ENCODE measurements at regions not wholly inside any gene's neighbourhood (a gene's known extent, or its start where the extent isn't known, plus 50 kb on each side); places are given as distances from the start of the nearest gene placed in this dataset.

- H3K27ac Mint-ChIP-seq = no peak overlapping the region
- POLR2A ChIA-PET = no interaction called here
- intact Hi-C loops (cut with micrococcal nuclease) = no loop called here
- CTCF ChIA-PET = no interaction called here
- DNase-seq = no peak
- no peaks in the 10 kb centered on the region for H3K27me3 Mint-ChIP-seq
- ATAC-seq = no peak
- peaks cover 8% of the 10 kb centered on the region for H3K9me3 Mint-ChIP-seq
- TF ChIP-seq, protein P1, sequence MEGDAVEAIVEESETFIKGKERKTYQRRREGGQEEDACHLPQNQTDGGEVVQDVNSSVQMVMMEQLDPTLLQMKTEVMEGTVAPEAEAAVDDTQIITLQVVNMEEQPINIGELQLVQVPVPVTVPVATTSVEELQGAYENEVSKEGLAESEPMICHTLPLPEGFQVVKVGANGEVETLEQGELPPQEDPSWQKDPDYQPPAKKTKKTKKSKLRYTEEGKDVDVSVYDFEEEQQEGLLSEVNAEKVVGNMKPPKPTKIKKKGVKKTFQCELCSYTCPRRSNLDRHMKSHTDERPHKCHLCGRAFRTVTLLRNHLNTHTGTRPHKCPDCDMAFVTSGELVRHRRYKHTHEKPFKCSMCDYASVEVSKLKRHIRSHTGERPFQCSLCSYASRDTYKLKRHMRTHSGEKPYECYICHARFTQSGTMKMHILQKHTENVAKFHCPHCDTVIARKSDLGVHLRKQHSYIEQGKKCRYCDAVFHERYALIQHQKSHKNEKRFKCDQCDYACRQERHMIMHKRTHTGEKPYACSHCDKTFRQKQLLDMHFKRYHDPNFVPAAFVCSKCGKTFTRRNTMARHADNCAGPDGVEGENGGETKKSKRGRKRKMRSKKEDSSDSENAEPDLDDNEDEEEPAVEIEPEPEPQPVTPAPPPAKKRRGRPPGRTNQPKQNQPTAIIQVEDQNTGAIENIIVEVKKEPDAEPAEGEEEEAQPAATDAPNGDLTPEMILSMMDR (IDR thresholded peaks at IDR 0.05) = no peak
- H3K36me3 Mint-ChIP-seq (ENCODE audit: low read depth) = no peaks in the 10 kb centered on the region
- H3K4me3 Mint-ChIP-seq = no peak overlapping the region
- H3K4me1 Mint-ChIP-seq (ENCODE audit: low read depth) = no peaks in the 10 kb centered on the region
Observed at GRCh38 chr4:30258949-30259348, 461.2 kb upstream of the PCDH7 start.

GRCh38 chr4:30262379-30262778 lies 457.8 kb upstream of the PCDH7 start:
- no peak overlapping the region for H3K4me3 Mint-ChIP-seq
- TF ChIP-seq, protein P1 (IDR thresholded peaks at IDR 0.05) = no peak
- H3K4me1 Mint-ChIP-seq (ENCODE audit: low read depth) = no peaks in the 10 kb centered on the region
- H3K27me3 Mint-ChIP-seq = no peaks in the 10 kb centered on the region
- no peak overlapping the region for H3K27ac Mint-ChIP-seq
- ATAC-seq (no peak), DNase-seq (no peak)
- H3K36me3 Mint-ChIP-seq (ENCODE audit: low read depth) = no peaks in the 10 kb centered on the region
- ChIA-PET CTCF (no interaction called here), POLR2A (no interaction called here)
- intact Hi-C loops (cut with micrococcal nuclease) = no loop called here
- H3K9me3 Mint-ChIP-seq = peaks cover 4% of the 10 kb centered on the region

DNA sequence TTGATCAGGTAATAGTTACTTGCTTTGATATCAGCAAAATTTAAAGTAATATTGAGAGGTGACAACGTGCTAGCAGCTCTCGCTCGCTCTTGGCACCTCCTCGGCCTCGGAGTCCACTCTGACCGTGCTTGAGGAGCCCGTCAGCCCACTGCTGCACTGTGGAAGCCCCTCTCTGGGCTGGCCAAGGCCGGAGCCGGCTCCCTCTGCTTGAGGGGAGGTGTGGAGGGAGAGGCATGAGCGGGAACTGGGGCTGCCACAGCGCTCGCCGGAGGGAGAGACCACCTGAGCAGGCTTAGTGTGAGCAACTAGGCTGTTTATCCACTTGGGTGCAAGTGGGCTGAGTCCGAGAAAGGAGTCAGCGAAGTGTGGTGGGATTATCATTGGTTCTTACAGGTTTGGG lies 455.7 kb upstream of the PCDH7 start:
- no peaks in the 10 kb centered on the region for H3K36me3 Mint-ChIP-seq (ENCODE audit: low read depth)
- H3K27me3 Mint-ChIP-seq = no peaks in the 10 kb centered on the region
- TF ChIP-seq, protein P1 (IDR thresholded peaks at IDR 0.05) = no peak
- no peak for DNase-seq
- H3K4me3 Mint-ChIP-seq = no peak overlapping the region
- CTCF ChIA-PET = no interaction called here
- H3K4me1 Mint-ChIP-seq (ENCODE audit: low read depth) = no peaks in the 10 kb centered on the region
- ATAC-seq = no peak
- H3K27ac Mint-ChIP-seq = no peak overlapping the region
- intact Hi-C loops (cut with micrococcal nuclease) = no loop called here
- H3K9me3 Mint-ChIP-seq = peaks cover 12% of the 10 kb centered on the region
- POLR2A ChIA-PET = no interaction called here

GRCh38 chr4:30265716-30266115 lies 454.5 kb upstream of the PCDH7 start:
- POLR2A ChIA-PET = no interaction called here
- DNase-seq (no peak), ATAC-seq (no peak)
- Mint-ChIP-seq H3K27me3 (no peaks in the 10 kb centered on the region), H3K4me3 (no peak overlapping the region), H3K36me3 (ENCODE audit: low read depth) (no peaks in the 10 kb centered on the region), H3K27ac (no peak overlapping the region), H3K9me3 (peaks cover 15% of the 10 kb centered on the region), H3K4me1 (ENCODE audit: low read depth) (no peaks in the 10 kb centered on the region)
- TF ChIP-seq, protein P1 (IDR thresholded peaks at IDR 0.05) = no peak
- intact Hi-C loops (cut with micrococcal nuclease) = no loop called here
- CTCF ChIA-PET = no interaction called here

- H3K4me1 Mint-ChIP-seq (ENCODE audit: low read depth) = no peaks in the 10 kb centered on the region
- POLR2A ChIA-PET = no interaction called here
- H3K36me3 Mint-ChIP-seq (ENCODE audit: low read depth) = no peaks in the 10 kb centered on the region
- peaks cover 20% of the 10 kb centered on the region for H3K9me3 Mint-ChIP-seq
- CTCF ChIA-PET = no interaction called here
- TF ChIP-seq, protein P1 (IDR thresholded peaks at IDR 0.05) = no peak
- DNase-seq = no peak
- intact Hi-C loops (cut with micrococcal nuclease) = no loop called here
- ATAC-seq = no peak
- no peak overlapping the region for H3K4me3 Mint-ChIP-seq
- no peak overlapping the region for H3K27ac Mint-ChIP-seq
- H3K27me3 Mint-ChIP-seq = no peaks in the 10 kb centered on the region
Observed at GRCh38 chr4:30268370-30268769, 451.8 kb upstream of the PCDH7 start.

Data from activated CD8-positive, alpha-beta T cell treated with anti-CD3 and anti-CD28 coated beads for 36 hours (primary cell).